HepG2 (cell line): ENCODE measurements at regions not wholly inside any gene's neighbourhood (a gene's known extent, or its start where the extent isn't known, plus 50 kb on each side); places are given as distances from the start of the nearest gene placed in this dataset.

ENCODE experiments used
- ATAC-seq: fragments of 200-7000 bp; cut with Tn5 transposase; 3 replicates; pipeline ENCODE4 v1.9.1; 2020; ENCODE audit warnings: mild to moderate bottlenecking, moderate library complexity
- BruUV-seq: library from RNA; stranded (reverse); fragments of 400-500 nt; replicated peaks from 2 replicates; lab custom pipeline; 2021; lab: Mats Ljungman, UMichigan
- CTCF ChIA-PET: fragments of 300-600 bp; formaldehyde crosslinking; extraction: SDS; loops from one replicate; lab custom pipeline; 2021; ENCODE audit warnings: low total read pairs, inconsistent platforms, low intra/inter-chr PET ratio; lab: Yijun Ruan, JAX
- POLR2A ChIA-PET: fragments of 350-600 bp; sonication (Branson Sonifier 250); formaldehyde crosslinking; loops from one replicate; lab custom pipeline; 2020; ENCODE audit warnings: antibody characterized with exemption, inconsistent platforms; lab: Yijun Ruan, JAX
- DNase-seq: peaks from one replicate; pipeline ENCODE4 v3.0.0-alpha.2; 2015; ENCODE audit warnings: low spot score
- FAIRE-seq: peaks from 3 replicates; lab custom pipeline; 2011; peaks lifted over from hg19 to GRCh38; lab: Jason Lieb, UNC
- H2AFZ ChIP-seq: one replicate; pipeline ENCODE4 v1.6.1; 2011; ENCODE audit warnings: low read length, inconsistent platforms
- H3K27ac ChIP-seq: fragments of 300-600 bp; 3 replicates; pipeline ENCODE4 v1.8.0; 2011; ENCODE audit warnings: mixed run types, mild to moderate bottlenecking, mixed read lengths, low read length, inconsistent platforms; ENCODE audit not compliant: insufficient read depth; ENCODE audit errors: extremely low read length
- H3K27me3 ChIP-seq, 2 experiments: fragments of 200-600 bp in 1 of 2; 2 replicates in 1 of 2; 3 replicates in 1 of 2; pipeline versions ENCODE4 v1.6.0 to v1.8.0; 2011; ENCODE audit warnings: low read length in 2 of 2, mild to moderate bottlenecking in 2 of 2, moderate library complexity in 2 of 2, inconsistent platforms in 1 of 2; ENCODE audit not compliant: insufficient read depth in 2 of 2, control insufficient read depth in 1 of 2
- H3K36me3 ChIP-seq, 2 experiments: fragments of 200-600 bp in 1 of 2; replicated peaks in 1 of 2; 2 replicates in 1 of 2; 3 replicates in 1 of 2; pipeline versions ENCODE4 v1.5.1 to v1.8.0; 2011; ENCODE audit warnings: low read length in 2 of 2, inconsistent platforms in 1 of 2; ENCODE audit not compliant: insufficient read depth in 2 of 2, control insufficient read depth in 1 of 2
- H3K4me1 ChIP-seq: 2 replicates; pipeline ENCODE4 v1.5.1; 2012; ENCODE audit warnings: low read length, inconsistent platforms; ENCODE audit not compliant: insufficient read depth
- H3K4me2 ChIP-seq: 2 replicates; pipeline ENCODE4 v1.6.0; 2011; ENCODE audit warnings: low read depth, low read length, inconsistent platforms
- H3K4me3 ChIP-seq, 3 experiments: fragments of 200-600 bp in 1 of 3; sonication (generic), shearing (Covaris generic) in 1 of 3; replicated peaks in 1 of 3; 2 replicates each; pipeline ENCODE4 v1.5.1; 2011 to 2016; ENCODE audit warnings: low read length in 3 of 3, inconsistent platforms in 2 of 3, low read depth in 2 of 3, mild to moderate bottlenecking in 2 of 3, control low read depth in 1 of 3, mixed read lengths in 1 of 3; ENCODE audit not compliant: insufficient read depth in 1 of 3
- H3K79me2 ChIP-seq: one replicate; pipeline ENCODE4 v1.6.1; 2011; ENCODE audit warnings: low read length, inconsistent platforms; ENCODE audit not compliant: insufficient read depth
- H3K9ac ChIP-seq: 2 replicates; pipeline ENCODE4 v1.6.0; 2011; ENCODE audit warnings: mild to moderate bottlenecking, low read depth, low read length, inconsistent platforms; ENCODE audit not compliant: insufficient read depth
- H3K9me3 ChIP-seq: 2 replicates; pipeline ENCODE4 v1.5.1; 2012; ENCODE audit warnings: mild to moderate bottlenecking, low read length
- H4K20me1 ChIP-seq: 2 replicates; pipeline ENCODE4 v1.6.0; 2011; ENCODE audit warnings: inconsistent platforms, mild to moderate bottlenecking, low read length, moderate library complexity; ENCODE audit not compliant: insufficient read depth
- ADNP ChIP-seq: sonication (generic); formaldehyde crosslinking; IDR thresholded peaks from 2 replicates; pipeline ENCODE4 v1.4.0; 2020; ENCODE audit warnings: missing genetic modification reagents
- ARHGAP35 ChIP-seq: sonication (generic); formaldehyde crosslinking; IDR thresholded peaks from 2 replicates; pipeline ENCODE4 v1.9.0; 2022; ENCODE audit warnings: mild to moderate bottlenecking, inconsistent platforms, moderate library complexity, missing genetic modification reagents, borderline replicate concordance
- ASH2L ChIP-seq: fragments of 300-600, 200-600 bp; sonication (generic); IDR thresholded peaks from 2 replicates; pipeline ENCODE4 v1.7.0; 2017; ENCODE audit warnings: low read depth, mild to moderate bottlenecking, moderate library complexity, mixed read lengths, low read length; ENCODE audit not compliant: insufficient read length
- FOXO1 ChIP-seq: sonication (generic); formaldehyde crosslinking; IDR thresholded peaks from 2 replicates; pipeline ENCODE4 v1.4.0; 2020; ENCODE audit warnings: missing genetic modification reagents
- HHEX ChIP-seq: IDR thresholded peaks from 2 replicates; pipeline ENCODE4 v1.6.1; 2016; ENCODE audit warnings: control low read depth
- HNF4A ChIP-seq: sonication (generic); formaldehyde crosslinking; IDR thresholded peaks from 2 replicates; pipeline ENCODE4 v1.4.0; 2020; ENCODE audit warnings: missing genetic modification reagents
- REXO4 ChIP-seq: sonication (generic); formaldehyde crosslinking; IDR thresholded peaks from 2 replicates; pipeline ENCODE4 v1.8.0; 2022; ENCODE audit warnings: missing genetic modification reagents, mild to moderate bottlenecking, borderline replicate concordance
- SP140L ChIP-seq: sonication (generic); formaldehyde crosslinking; IDR thresholded peaks from 2 replicates; pipeline ENCODE4 v1.4.0; 2020; ENCODE audit warnings: missing genetic modification reagents, borderline replicate concordance
- U2AF1 ChIP-seq: fragments of 200-400 bp; formaldehyde crosslinking; optimal IDR thresholded peaks from 2 replicates; pipeline ENCODE3; 2017; ENCODE audit warnings: mild to moderate bottlenecking, low read depth, low read length
- ZNF337 ChIP-seq: sonication (generic); formaldehyde crosslinking; IDR thresholded peaks from 2 replicates; pipeline ENCODE4 v1.5.1; 2020; ENCODE audit warnings: missing genetic modification reagents, low read depth, mild to moderate bottlenecking, borderline replicate concordance
- ZNF33B ChIP-seq: sonication (generic); formaldehyde crosslinking; IDR thresholded peaks from 2 replicates; pipeline ENCODE4 v1.5.1; 2020; ENCODE audit warnings: mild to moderate bottlenecking, missing genetic modification reagents
- ZNF709 ChIP-seq: sonication (generic); formaldehyde crosslinking; IDR thresholded peaks from 2 replicates; pipeline ENCODE4 v1.5.0; 2020; ENCODE audit warnings: mild to moderate bottlenecking, missing genetic modification reagents
- ZNF776 ChIP-seq: sonication (generic); formaldehyde crosslinking; IDR thresholded peaks from 2 replicates; pipeline ENCODE4 v1.4.0; 2020; ENCODE audit warnings: mild to moderate bottlenecking, missing genetic modification reagents
- WGBS: methylation state at CpG from one replicate; pipeline ENCODE4 v1.1.6; 2017; ENCODE audit warnings: low lambda C conversion rate; 5-methylcytosine and 5-hydroxymethylcytosine counted together
- in situ Hi-C: cut with HindIII; loops from 2 replicates; pipeline ENCODE4 v1.10.0; 2017; ENCODE audit warnings: low pct_unique_long_range_greater_than_20kb; ENCODE audit not compliant: extremely low pct_ligation_motif_present
- intact Hi-C: fragments of 100-400 bp; cut with micrococcal nuclease; formaldehyde crosslinking; loops from one replicate; pipeline ENCODE4 v1.10.0; 2022; ENCODE audit not compliant: unreplicated experiment
- TF ChIP-seq, protein P1 (sequence below): sonication (generic); formaldehyde crosslinking; IDR thresholded peaks from 2 replicates; pipeline ENCODE4 v1.4.0; 2020; ENCODE audit warnings: missing genetic modification reagents, borderline replicate concordance
- TF ChIP-seq, protein P2 (sequence below): sonication (generic); formaldehyde crosslinking; IDR thresholded peaks from 2 replicates; pipeline ENCODE4 v1.9.0; 2021; ENCODE audit warnings: missing genetic modification reagents, mild to moderate bottlenecking, borderline replicate concordance
- TF ChIP-seq, protein P3 (sequence below): sonication (generic); formaldehyde crosslinking; IDR thresholded peaks from 2 replicates; pipeline ENCODE4 v1.5.0; 2020; ENCODE audit warnings: missing genetic modification reagents

DNA sequence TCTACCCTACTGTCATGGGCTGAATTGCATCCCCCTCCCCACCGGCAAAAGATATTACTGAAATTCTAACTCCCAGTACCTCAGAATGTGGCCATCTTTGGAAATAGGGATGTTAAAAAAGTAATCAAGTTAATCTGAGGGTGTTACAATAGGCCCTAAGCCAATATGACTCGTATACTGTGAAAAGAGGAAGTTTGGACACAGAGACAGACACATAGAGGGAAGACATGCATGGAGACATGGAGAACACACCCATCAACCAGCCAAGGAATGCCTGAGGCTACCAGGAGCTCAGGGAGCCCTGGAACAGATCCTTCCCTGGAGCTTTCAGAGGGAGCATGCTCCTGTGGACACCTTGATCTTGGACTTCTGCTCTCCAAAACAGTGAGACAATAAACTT is 138.2 kb upstream of the ADO start:
- Histone ChIP-seq H4K20me1 (no peaks in the 10 kb centered on the region), H3K9ac (no peak overlapping the region), H3K27me3 (no peaks in the 10 kb centered on the region), H3K4me1 (no peaks in the 10 kb centered on the region), H3K79me2 (no peaks in the 10 kb centered on the region), H3K4me2 (no peak overlapping the region), H3K4me3 (no peak overlapping the region), H3K9me3 (no peaks in the 10 kb centered on the region), H2AFZ (no peak overlapping the region), H3K36me3 (no peaks in the 10 kb centered on the region), H3K27ac (no peak overlapping the region)
- in situ Hi-C loops = no loop called here
- BruUV-seq = no TSS peak
- ChIA-PET CTCF (no interaction called here), POLR2A (no interaction called here)
- no peak for DNase-seq
- no peak for FAIRE-seq
- no peak for ATAC-seq
- 47% methylated on average over 2 of the region's 2 CpGs for WGBS
- intact Hi-C loops = no loop called here
- no peak for TF ChIP-seq U2AF1
- no peak for TF ChIP-seq ADNP (CRISPR knock-in tag)
- TF ChIP-seq FOXO1 (CRISPR knock-in tag) = no peak
- TF ChIP-seq SP140L (CRISPR knock-in tag) = no peak
- no peak for TF ChIP-seq ASH2L
- no peak for TF ChIP-seq REXO4 (CRISPR knock-in tag)
- TF ChIP-seq ARHGAP35 (CRISPR knock-in tag) = no peak
- TF ChIP-seq, protein P1, sequence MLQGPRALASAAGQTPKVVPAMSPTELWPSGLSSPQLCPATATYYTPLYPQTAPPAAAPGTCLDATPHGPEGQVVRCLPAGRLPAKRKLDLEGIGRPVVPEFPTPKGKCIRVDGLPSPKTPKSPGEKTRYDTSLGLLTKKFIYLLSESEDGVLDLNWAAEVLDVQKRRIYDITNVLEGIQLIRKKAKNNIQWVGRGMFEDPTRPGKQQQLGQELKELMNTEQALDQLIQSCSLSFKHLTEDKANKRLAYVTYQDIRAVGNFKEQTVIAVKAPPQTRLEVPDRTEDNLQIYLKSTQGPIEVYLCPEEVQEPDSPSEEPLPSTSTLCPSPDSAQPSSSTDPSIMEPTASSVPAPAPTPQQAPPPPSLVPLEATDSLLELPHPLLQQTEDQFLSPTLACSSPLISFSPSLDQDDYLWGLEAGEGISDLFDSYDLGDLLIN = no peak
- TF ChIP-seq, protein P2, sequence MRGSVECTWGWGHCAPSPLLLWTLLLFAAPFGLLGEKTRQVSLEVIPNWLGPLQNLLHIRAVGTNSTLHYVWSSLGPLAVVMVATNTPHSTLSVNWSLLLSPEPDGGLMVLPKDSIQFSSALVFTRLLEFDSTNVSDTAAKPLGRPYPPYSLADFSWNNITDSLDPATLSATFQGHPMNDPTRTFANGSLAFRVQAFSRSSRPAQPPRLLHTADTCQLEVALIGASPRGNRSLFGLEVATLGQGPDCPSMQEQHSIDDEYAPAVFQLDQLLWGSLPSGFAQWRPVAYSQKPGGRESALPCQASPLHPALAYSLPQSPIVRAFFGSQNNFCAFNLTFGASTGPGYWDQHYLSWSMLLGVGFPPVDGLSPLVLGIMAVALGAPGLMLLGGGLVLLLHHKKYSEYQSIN (CRISPR knock-in tag) = no peak
- TF ChIP-seq, protein P3, sequence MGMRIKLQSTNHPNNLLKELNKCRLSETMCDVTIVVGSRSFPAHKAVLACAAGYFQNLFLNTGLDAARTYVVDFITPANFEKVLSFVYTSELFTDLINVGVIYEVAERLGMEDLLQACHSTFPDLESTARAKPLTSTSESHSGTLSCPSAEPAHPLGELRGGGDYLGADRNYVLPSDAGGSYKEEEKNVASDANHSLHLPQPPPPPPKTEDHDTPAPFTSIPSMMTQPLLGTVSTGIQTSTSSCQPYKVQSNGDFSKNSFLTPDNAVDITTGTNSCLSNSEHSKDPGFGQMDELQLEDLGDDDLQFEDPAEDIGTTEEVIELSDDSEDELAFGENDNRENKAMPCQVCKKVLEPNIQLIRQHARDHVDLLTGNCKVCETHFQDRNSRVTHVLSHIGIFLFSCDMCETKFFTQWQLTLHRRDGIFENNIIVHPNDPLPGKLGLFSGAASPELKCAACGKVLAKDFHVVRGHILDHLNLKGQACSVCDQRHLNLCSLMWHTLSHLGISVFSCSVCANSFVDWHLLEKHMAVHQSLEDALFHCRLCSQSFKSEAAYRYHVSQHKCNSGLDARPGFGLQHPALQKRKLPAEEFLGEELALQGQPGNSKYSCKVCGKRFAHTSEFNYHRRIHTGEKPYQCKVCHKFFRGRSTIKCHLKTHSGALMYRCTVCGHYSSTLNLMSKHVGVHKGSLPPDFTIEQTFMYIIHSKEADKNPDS (CRISPR knock-in tag) = no peak
- no peak for TF ChIP-seq ZNF709 (CRISPR knock-in tag)
- no peak for TF ChIP-seq ZNF33B (CRISPR knock-in tag)
- TF ChIP-seq HNF4A = no peak
- TF ChIP-seq ZNF776 (CRISPR knock-in tag) = no peak
- no peak for TF ChIP-seq HHEX
- no peak for TF ChIP-seq ZNF337 (CRISPR knock-in tag)
